HepG2 (cell line): ENCODE measurements at regions not wholly inside any gene's neighbourhood (a gene's known extent, or its start where the extent isn't known, plus 50 kb on each side); places are given as distances from the start of the nearest gene placed in this dataset.

ENCODE experiments used
- ATAC-seq: fragments of 200-7000 bp; cut with Tn5 transposase; 3 replicates; pipeline ENCODE4 v1.9.1; 2020; ENCODE audit warnings: mild to moderate bottlenecking, moderate library complexity
- BruUV-seq: library from RNA; stranded (reverse); fragments of 400-500 nt; replicated peaks from 2 replicates; lab custom pipeline; 2021; lab: Mats Ljungman, UMichigan
- CTCF ChIA-PET: fragments of 300-600 bp; formaldehyde crosslinking; extraction: SDS; loops from one replicate; lab custom pipeline; 2021; ENCODE audit warnings: low total read pairs, inconsistent platforms, low intra/inter-chr PET ratio; lab: Yijun Ruan, JAX
- POLR2A ChIA-PET: fragments of 350-600 bp; sonication (Branson Sonifier 250); formaldehyde crosslinking; loops from one replicate; lab custom pipeline; 2020; ENCODE audit warnings: antibody characterized with exemption, inconsistent platforms; lab: Yijun Ruan, JAX
- DNase-seq: peaks from one replicate; pipeline ENCODE4 v3.0.0-alpha.2; 2015; ENCODE audit warnings: low spot score
- FAIRE-seq: peaks from 3 replicates; lab custom pipeline; 2011; peaks lifted over from hg19 to GRCh38; lab: Jason Lieb, UNC
- H2AFZ ChIP-seq: one replicate; pipeline ENCODE4 v1.6.1; 2011; ENCODE audit warnings: low read length, inconsistent platforms
- H3K27ac ChIP-seq: fragments of 300-600 bp; 3 replicates; pipeline ENCODE4 v1.8.0; 2011; ENCODE audit warnings: mixed run types, mild to moderate bottlenecking, mixed read lengths, low read length, inconsistent platforms; ENCODE audit not compliant: insufficient read depth; ENCODE audit errors: extremely low read length
- H3K27me3 ChIP-seq, 2 experiments: fragments of 200-600 bp in 1 of 2; 2 replicates in 1 of 2; 3 replicates in 1 of 2; pipeline versions ENCODE4 v1.6.0 to v1.8.0; 2011; ENCODE audit warnings: low read length in 2 of 2, mild to moderate bottlenecking in 2 of 2, moderate library complexity in 2 of 2, inconsistent platforms in 1 of 2; ENCODE audit not compliant: insufficient read depth in 2 of 2, control insufficient read depth in 1 of 2
- H3K36me3 ChIP-seq, 2 experiments: fragments of 200-600 bp in 1 of 2; replicated peaks in 1 of 2; 2 replicates in 1 of 2; 3 replicates in 1 of 2; pipeline versions ENCODE4 v1.5.1 to v1.8.0; 2011; ENCODE audit warnings: low read length in 2 of 2, inconsistent platforms in 1 of 2; ENCODE audit not compliant: insufficient read depth in 2 of 2, control insufficient read depth in 1 of 2
- H3K4me1 ChIP-seq: 2 replicates; pipeline ENCODE4 v1.5.1; 2012; ENCODE audit warnings: low read length, inconsistent platforms; ENCODE audit not compliant: insufficient read depth
- H3K4me2 ChIP-seq: 2 replicates; pipeline ENCODE4 v1.6.0; 2011; ENCODE audit warnings: low read depth, low read length, inconsistent platforms
- H3K4me3 ChIP-seq, 3 experiments: fragments of 200-600 bp in 1 of 3; sonication (generic), shearing (Covaris generic) in 1 of 3; replicated peaks in 1 of 3; 2 replicates each; pipeline ENCODE4 v1.5.1; 2011 to 2016; ENCODE audit warnings: low read length in 3 of 3, inconsistent platforms in 2 of 3, low read depth in 2 of 3, mild to moderate bottlenecking in 2 of 3, control low read depth in 1 of 3, mixed read lengths in 1 of 3; ENCODE audit not compliant: insufficient read depth in 1 of 3
- H3K79me2 ChIP-seq: one replicate; pipeline ENCODE4 v1.6.1; 2011; ENCODE audit warnings: low read length, inconsistent platforms; ENCODE audit not compliant: insufficient read depth
- H3K9ac ChIP-seq: 2 replicates; pipeline ENCODE4 v1.6.0; 2011; ENCODE audit warnings: mild to moderate bottlenecking, low read depth, low read length, inconsistent platforms; ENCODE audit not compliant: insufficient read depth
- H3K9me3 ChIP-seq: 2 replicates; pipeline ENCODE4 v1.5.1; 2012; ENCODE audit warnings: mild to moderate bottlenecking, low read length
- H4K20me1 ChIP-seq: 2 replicates; pipeline ENCODE4 v1.6.0; 2011; ENCODE audit warnings: inconsistent platforms, mild to moderate bottlenecking, low read length, moderate library complexity; ENCODE audit not compliant: insufficient read depth
- CAMTA2 ChIP-seq: sonication (generic); formaldehyde crosslinking; IDR thresholded peaks from 2 replicates; pipeline ENCODE4 v1.4.0; 2020; ENCODE audit warnings: mild to moderate bottlenecking, missing genetic modification reagents, borderline replicate concordance
- CENPX ChIP-seq: sonication (generic); formaldehyde crosslinking; IDR thresholded peaks from 2 replicates; pipeline ENCODE4 v1.9.0; 2021; ENCODE audit warnings: mild to moderate bottlenecking, missing genetic modification reagents, moderate library complexity
- FLYWCH1 ChIP-seq: sonication (generic); formaldehyde crosslinking; IDR thresholded peaks from 2 replicates; pipeline ENCODE4 v1.8.1; 2023; ENCODE audit warnings: mild to moderate bottlenecking, missing genetic modification reagents
- HNRNPK ChIP-seq: fragments of 200-400 bp; formaldehyde crosslinking; IDR thresholded peaks from 2 replicates; pipeline ENCODE4 v1.6.1; 2018; ENCODE audit warnings: low read length, low read depth, moderate library complexity, mild to moderate bottlenecking; ENCODE audit not compliant: poor library complexity, severe bottlenecking
- HNRNPL ChIP-seq: fragments of 200-400 bp; formaldehyde crosslinking; IDR thresholded peaks from 2 replicates; pipeline ENCODE4 v1.6.1; 2017; ENCODE audit warnings: mild to moderate bottlenecking, low read depth, low read length
- MYPOP ChIP-seq: sonication (generic); formaldehyde crosslinking; IDR thresholded peaks from 2 replicates; pipeline ENCODE4 v1.8.1; 2023; ENCODE audit warnings: mild to moderate bottlenecking, moderate library complexity, missing genetic modification reagents
- SMAD9 ChIP-seq: sonication (generic); formaldehyde crosslinking; IDR thresholded peaks from 2 replicates; pipeline ENCODE4 v1.5.1; 2020; ENCODE audit warnings: mild to moderate bottlenecking, missing genetic modification reagents
- TEAD2 ChIP-seq: sonication (generic); formaldehyde crosslinking; IDR thresholded peaks from 2 replicates; pipeline ENCODE4 v1.9.0; 2021; ENCODE audit warnings: missing genetic modification reagents
- UBTF ChIP-seq: sonication (generic); formaldehyde crosslinking; IDR thresholded peaks from 2 replicates; pipeline ENCODE4 v1.4.0; 2020; ENCODE audit warnings: mild to moderate bottlenecking, missing genetic modification reagents
- ZBTB33 ChIP-seq: sonication (generic); formaldehyde crosslinking; IDR thresholded peaks from 2 replicates; pipeline ENCODE4 v1.4.0; 2020; ENCODE audit warnings: missing genetic modification reagents
- ZFP37 ChIP-seq: sonication (generic); formaldehyde crosslinking; IDR thresholded peaks from 2 replicates; pipeline ENCODE4 v1.4.0; 2020; ENCODE audit warnings: missing genetic modification reagents, borderline replicate concordance
- ZFX ChIP-seq: sonication (generic); formaldehyde crosslinking; IDR thresholded peaks from 2 replicates; pipeline ENCODE4 v1.4.0; 2020; ENCODE audit warnings: mild to moderate bottlenecking, low read depth, missing genetic modification reagents, moderate library complexity
- ZKSCAN8 ChIP-seq: IDR thresholded peaks from 2 replicates; pipeline ENCODE4 v1.6.1; 2016; ENCODE audit warnings: borderline replicate concordance, missing genetic modification reagents, missing compliant biosample characterization
- ZNF674 ChIP-seq: sonication (generic); formaldehyde crosslinking; IDR thresholded peaks from 2 replicates; pipeline ENCODE4 v1.5.0; 2020; ENCODE audit warnings: low read depth, mild to moderate bottlenecking, missing genetic modification reagents
- ZNF749 ChIP-seq: sonication (generic); formaldehyde crosslinking; IDR thresholded peaks from 2 replicates; pipeline ENCODE4 v1.8.0; 2022; ENCODE audit warnings: mild to moderate bottlenecking, missing genetic modification reagents, moderate library complexity, borderline replicate concordance
- WGBS: methylation state at CpG from one replicate; pipeline ENCODE4 v1.1.6; 2017; ENCODE audit warnings: low lambda C conversion rate; 5-methylcytosine and 5-hydroxymethylcytosine counted together
- in situ Hi-C: cut with HindIII; loops from 2 replicates; pipeline ENCODE4 v1.10.0; 2017; ENCODE audit warnings: low pct_unique_long_range_greater_than_20kb; ENCODE audit not compliant: extremely low pct_ligation_motif_present
- intact Hi-C: fragments of 100-400 bp; cut with micrococcal nuclease; formaldehyde crosslinking; loops from one replicate; pipeline ENCODE4 v1.10.0; 2022; ENCODE audit not compliant: unreplicated experiment
- TF ChIP-seq, protein P1 (sequence below): sonication (generic); formaldehyde crosslinking; IDR thresholded peaks from 2 replicates; pipeline ENCODE4 v1.5.1; 2020; ENCODE audit warnings: mild to moderate bottlenecking, missing genetic modification reagents, moderate library complexity

DNA sequence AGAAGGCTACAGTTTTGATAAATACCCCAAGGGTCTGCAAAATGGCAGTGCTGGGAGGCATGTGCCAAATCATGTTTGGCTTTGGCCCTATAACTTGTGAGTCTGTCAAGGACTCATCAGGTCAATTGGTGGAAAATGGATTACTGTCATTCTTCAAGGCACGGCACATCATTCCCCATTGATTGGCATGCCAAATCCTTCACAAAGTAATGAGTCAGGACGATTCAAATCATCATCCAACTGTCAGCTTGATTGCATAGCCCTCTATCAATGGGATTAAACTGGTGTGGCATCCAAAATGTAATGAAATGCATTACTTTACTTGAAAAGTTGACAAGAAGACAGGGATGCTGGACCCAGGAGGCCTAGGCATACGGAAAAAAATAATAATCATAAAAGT lies 441.6 kb upstream of the PIK3C3 start:
- H3K4me1 ChIP-seq: no peaks in the 10 kb centered on the region
- 10% methylated on average over 3 of the region's 3 CpGs for WGBS
- H3K4me2 ChIP-seq: no peak overlapping the region
- DNase-seq (no peak), FAIRE-seq (no peak), ATAC-seq (no peak)
- no peak overlapping the region for H3K9ac ChIP-seq
- no peak overlapping the region for H2AFZ ChIP-seq
- no peak overlapping the region for H3K4me3 ChIP-seq
- H3K27me3 ChIP-seq: no peaks in the 10 kb centered on the region
- no peak overlapping the region for H3K27ac ChIP-seq
- no peaks in the 10 kb centered on the region for H3K36me3 ChIP-seq
- no peaks in the 10 kb centered on the region for H3K9me3 ChIP-seq
- BruUV-seq: no TSS peak
- in situ Hi-C loops: no loop called here
- intact Hi-C loops: no loop called here
- no peaks in the 10 kb centered on the region for H3K79me2 ChIP-seq
- H4K20me1 ChIP-seq: no peaks in the 10 kb centered on the region
- POLR2A ChIA-PET: no interaction called here
- CTCF ChIA-PET: no interaction called here
- TF ChIP-seq SMAD9: no peak
- TF ChIP-seq HNRNPK: no peak
- TF ChIP-seq ZNF749 (CRISPR knock-in tag): no peak
- no peak for TF ChIP-seq TEAD2
- no peak for TF ChIP-seq HNRNPL
- TF ChIP-seq CAMTA2 (CRISPR knock-in tag): no peak
- TF ChIP-seq ZFP37 (CRISPR knock-in tag): no peak
- no peak for TF ChIP-seq ZBTB33 (CRISPR knock-in tag)
- no peak for TF ChIP-seq ZFX
- TF ChIP-seq ZNF674: no peak
- TF ChIP-seq, protein P1, sequence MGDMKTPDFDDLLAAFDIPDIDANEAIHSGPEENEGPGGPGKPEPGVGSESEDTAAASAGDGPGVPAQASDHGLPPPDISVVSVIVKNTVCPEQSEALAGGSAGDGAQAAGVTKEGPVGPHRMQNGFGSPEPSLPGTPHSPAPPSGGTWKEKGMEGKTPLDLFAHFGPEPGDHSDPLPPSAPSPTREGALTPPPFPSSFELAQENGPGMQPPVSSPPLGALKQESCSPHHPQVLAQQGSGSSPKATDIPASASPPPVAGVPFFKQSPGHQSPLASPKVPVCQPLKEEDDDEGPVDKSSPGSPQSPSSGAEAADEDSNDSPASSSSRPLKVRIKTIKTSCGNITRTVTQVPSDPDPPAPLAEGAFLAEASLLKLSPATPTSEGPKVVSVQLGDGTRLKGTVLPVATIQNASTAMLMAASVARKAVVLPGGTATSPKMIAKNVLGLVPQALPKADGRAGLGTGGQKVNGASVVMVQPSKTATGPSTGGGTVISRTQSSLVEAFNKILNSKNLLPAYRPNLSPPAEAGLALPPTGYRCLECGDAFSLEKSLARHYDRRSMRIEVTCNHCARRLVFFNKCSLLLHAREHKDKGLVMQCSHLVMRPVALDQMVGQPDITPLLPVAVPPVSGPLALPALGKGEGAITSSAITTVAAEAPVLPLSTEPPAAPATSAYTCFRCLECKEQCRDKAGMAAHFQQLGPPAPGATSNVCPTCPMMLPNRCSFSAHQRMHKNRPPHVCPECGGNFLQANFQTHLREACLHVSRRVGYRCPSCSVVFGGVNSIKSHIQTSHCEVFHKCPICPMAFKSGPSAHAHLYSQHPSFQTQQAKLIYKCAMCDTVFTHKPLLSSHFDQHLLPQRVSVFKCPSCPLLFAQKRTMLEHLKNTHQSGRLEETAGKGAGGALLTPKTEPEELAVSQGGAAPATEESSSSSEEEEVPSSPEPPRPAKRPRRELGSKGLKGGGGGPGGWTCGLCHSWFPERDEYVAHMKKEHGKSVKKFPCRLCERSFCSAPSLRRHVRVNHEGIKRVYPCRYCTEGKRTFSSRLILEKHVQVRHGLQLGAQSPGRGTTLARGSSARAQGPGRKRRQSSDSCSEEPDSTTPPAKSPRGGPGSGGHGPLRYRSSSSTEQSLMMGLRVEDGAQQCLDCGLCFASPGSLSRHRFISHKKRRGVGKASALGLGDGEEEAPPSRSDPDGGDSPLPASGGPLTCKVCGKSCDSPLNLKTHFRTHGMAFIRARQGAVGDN: no peak
- TF ChIP-seq ZKSCAN8 (CRISPR knock-in tag): no peak
- no peak for TF ChIP-seq FLYWCH1 (CRISPR knock-in tag)
- no peak for TF ChIP-seq UBTF (CRISPR knock-in tag)
- TF ChIP-seq CENPX: no peak
- no peak for TF ChIP-seq MYPOP (CRISPR knock-in tag)
